G401.6 (cell line): ENCODE measurements at regions not wholly inside any gene's neighbourhood (a gene's known extent, or its start where the extent isn't known, plus 50 kb on each side); places are given as distances from the start of the nearest gene placed in this dataset.

Experiments used
- FAIRE-seq: peaks from 2 replicates; lab custom pipeline; 2012; peaks lifted over from hg19 to GRCh38; lab: Jason Lieb, UNC

DNA sequence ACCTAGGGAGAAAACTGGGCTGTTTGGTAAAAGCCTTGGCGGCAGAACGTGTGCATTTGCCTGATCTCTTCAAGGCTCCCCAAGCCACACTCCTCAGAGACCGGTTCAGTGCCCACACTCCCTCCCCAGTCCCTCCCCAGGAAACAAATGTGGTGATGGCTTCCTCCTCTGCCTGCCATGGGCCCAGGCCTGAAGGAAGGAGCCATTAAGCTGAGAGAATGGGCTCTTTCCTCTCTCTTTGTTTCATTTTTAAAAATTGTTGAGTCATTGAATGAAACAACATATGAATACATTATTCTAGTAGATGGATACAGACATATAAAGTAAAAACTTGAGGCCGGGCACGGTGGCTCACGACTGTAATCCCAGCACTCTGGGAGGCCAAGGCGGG, 50.6 kb upstream of the YWHAQ start:
- no peak for FAIRE-seq

- FAIRE-seq, result no peak
Measured at GRCh38 chr2:9685637-9686036, 54.8 kb upstream of the YWHAQ start.

DNA sequence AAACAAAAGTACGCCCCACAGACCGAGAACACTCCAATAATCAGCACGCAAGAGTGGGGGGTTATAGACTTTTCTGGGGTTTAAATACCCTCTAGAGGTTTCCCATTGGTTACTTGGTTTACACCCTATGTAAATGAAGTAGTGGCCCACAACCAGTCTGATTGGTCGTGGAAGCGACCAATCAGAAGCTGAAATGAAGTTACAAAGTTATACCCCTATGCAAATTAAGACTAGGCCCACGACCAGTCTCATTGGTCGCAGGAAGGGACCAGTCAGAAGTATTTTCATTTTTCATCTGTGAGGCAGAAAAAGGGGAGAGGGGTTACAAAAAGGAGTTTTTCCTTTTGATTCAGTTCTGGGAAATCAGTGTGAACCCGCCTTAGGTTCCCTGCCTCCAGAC, 55.3 kb upstream of the YWHAQ start:
- no peak for FAIRE-seq

DNA sequence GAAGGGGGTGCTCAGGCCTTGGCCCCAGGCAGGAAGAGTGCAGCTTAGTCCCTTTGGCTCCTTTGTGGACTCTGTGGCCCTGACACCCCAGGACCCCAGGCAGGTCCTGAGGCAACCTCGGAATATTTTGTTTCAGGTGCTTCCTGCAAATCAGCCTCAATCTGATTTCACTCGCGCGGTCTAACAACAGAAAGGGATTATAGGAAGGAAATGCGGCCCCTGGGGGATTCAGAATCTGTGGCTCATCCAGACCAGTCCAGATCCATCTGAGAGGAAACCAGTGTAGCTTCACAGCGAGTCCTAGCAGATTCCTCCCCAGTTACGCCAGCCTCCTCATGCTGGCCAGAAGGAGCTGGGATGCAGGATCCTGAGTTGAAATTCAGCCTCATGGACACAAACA, 59.5 kb upstream of the YWHAQ start:
- no peak for FAIRE-seq

- FAIRE-seq, result no peak
Measured at GRCh38 chr2:9690716-9691498, 60.1 kb upstream of the YWHAQ start.

DNA sequence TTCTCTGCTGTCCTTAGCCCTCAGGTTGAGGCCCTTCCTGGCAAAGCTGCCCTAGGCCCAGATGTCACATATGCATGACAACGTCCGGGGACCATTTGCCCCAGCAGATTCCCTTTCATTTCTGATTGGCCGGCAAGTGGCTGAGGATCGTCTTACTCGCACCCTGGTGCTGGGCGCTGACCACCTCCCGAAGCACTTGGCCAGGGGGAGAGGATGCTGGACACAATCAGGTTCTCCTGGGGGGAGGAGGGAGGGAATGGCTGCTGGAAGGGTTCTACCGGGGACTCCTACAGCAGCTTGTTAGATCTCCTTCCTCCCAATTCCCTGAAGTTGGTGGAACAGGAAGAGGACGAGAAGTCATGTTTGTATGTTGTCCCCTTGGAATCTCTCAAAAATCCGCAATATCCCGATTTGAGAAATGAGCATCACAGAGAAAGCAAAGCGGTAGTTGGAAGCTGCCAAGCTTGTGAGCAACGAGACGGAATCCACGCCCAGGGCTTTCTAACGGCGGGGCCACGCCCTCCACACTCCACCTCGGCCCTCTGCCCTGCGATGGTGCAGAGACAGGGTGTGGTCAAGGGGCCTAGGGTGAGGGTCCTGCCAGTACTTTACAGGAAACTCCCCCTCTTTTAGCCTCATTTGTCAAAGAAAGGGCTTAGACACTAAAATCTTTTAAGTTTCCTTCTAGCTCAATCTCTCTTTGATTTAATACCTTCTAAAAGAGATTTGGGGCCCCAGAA, 61.8 kb upstream of the YWHAQ start:
- no peak for FAIRE-seq

GRCh38 chr2:9693196-9693491, 62.3 kb upstream of the YWHAQ start:
- FAIRE-seq, result no peak

DNA sequence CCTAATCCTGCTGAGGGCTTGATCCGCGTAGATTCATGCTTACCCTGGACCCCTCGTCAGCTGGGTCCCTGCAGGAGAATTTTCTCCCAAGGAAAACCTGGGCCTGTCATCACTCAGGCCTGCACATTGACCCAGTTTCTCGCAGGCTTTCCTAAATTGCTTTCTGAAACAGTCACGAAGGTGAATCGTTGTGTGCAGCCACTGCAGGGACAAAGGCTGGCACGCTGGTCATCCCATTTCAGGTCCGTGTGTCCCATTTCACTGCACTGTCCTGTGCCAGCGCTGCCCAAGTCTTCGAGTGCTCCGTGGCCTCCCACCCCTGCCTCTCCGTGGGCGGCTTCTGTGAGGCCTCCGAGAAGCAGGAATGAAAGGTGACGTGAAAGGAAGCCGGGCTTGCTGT, 62.8 kb upstream of the YWHAQ start:
- FAIRE-seq, result no peak

DNA sequence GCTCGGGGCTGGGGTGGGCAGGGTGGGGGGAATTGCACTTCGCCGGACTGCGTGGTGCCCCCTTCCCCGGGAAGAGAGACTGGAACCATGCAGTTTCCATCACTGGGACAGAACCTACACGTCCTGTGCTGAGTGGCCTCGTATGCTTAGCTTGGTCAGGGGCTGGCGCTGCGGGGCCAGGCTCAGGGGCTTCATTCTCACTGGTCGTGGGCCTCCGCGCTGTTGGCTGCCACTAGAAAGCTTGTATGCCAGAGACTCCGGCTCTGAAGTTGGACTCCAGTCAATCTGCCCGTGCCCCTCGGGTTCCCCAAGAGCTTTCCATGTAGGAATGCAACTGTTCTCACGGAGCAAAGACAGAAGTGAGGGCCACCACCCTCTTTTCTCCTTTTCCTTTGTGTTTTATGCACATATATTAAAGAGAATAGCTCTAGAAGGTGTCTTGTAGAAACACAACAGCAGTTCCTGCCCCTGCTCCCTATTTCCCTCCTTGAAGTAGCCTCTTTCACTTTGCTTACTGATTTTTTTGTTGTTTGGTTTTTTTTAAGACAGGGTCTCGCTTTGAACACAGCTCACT, 64.0 kb upstream of the YWHAQ start:
- FAIRE-seq, result no peak

- FAIRE-seq, result no peak
Measured at GRCh38 chr2:9695941-9696340, 65.1 kb upstream of the YWHAQ start.

DNA sequence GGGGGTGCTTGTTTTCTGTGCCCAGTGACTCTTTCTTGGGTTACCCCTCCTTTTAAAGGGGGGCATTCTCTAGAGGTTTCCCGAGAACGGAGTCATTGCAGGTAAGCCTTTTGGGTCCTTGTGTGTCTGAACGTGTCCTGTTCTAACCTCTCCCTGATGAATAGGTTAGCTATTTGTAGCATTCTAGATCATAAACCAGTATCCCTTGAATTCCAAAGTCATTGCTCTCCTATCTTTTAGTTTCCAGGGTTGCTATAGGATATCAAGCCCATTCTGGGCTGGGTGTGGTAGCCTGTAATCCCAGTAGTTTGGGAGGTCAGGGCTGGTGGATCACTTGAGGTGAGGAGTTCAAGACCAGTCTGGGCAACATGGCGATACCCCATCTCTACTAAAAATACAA, 65.9 kb upstream of the YWHAQ start:
- FAIRE-seq, result no peak

- no peak for FAIRE-seq
Measured at GRCh38 chr2:9697909-9698308, 67.1 kb upstream of the YWHAQ start.

DNA sequence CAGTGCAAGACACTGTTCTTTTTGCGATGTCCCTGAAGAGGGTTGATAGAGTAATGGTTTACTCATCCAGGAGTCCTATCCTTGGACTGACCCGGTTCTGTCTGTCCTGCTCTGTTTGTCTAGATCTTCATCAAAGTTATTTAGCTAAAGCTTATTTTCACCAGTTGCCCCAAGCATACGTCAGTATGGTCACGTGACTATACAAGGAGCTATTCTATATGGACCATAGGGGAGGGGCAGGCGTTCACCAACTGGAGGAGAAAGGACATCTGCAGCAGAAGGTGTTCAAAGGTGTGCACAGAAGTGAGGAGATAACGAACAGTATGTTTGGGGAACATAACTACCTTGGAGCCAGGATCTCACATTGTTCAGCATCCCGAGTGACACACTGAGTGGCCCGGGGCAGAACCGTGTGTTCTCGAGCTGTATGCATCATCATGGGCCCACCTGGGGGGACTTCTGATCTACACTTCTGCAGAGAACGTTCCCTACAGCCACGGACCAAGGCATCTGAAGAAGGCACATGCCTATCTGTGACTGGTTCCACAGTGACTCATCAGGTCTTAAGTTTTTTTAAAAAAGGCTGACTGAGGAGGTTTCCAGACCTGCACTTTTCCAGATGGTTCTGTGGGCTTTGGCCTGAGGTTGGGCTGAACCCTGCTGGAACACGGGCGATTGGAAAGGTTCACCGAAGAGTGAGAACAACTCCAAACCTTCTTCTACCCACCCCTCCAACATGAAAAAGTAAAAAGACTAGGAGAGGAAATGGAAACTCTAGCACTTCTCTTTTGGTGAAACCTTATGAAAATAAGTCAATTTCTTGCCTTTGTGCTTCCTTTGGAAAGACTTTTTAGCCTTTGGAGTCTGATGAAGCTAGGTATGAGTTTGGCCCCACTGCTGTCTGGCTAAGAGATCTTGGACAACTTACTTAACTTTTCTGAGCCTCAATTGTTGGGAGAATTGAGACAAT, 68.6 kb upstream of the YWHAQ start:
- no peak for FAIRE-seq

DNA sequence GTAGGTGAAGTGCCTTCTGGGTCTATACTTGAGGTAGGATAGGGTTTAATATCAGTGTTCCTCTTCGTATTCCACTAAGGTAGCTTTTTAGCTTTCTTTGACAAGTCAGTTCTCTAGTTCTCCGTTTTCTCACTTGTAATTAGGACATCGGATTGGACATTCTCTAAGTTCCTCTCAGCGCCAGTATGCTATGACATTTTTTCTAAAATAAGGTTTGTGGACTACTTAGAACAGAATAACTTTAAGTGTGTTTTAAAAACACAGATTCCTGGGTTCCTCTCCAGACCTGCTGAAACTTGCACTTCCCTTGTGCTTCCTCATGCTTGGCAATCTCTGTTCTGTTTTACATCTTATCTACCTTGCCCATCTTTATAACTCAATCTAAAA, 69.3 kb upstream of the YWHAQ start:
- FAIRE-seq, result no peak

DNA sequence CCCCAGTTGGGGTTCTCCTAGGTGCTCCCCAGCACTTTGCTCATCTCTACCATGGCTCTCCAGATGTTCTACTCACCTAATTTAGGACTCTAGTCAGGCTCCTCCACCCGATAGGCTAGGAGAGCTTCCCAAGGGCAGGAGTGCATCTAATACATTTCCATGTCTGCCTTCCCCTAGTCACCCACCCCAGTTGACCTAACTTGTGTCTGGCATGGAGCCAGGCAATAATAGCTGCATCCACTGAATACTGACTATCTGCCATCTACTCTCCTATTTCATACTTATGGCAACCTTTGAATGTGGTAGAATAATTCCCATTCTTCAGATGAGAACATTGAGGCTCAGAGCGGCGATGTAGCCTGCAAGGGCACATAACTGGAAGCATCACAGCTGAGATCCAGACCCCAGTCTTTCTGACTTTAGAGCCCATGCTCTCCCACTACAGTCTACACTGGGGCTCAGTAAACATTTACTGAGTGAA, 71.8 kb upstream of the YWHAQ start:
- no peak for FAIRE-seq

- no peak for FAIRE-seq
Measured at GRCh38 chr2:9703085-9703678, 72.4 kb upstream of the YWHAQ start.

DNA sequence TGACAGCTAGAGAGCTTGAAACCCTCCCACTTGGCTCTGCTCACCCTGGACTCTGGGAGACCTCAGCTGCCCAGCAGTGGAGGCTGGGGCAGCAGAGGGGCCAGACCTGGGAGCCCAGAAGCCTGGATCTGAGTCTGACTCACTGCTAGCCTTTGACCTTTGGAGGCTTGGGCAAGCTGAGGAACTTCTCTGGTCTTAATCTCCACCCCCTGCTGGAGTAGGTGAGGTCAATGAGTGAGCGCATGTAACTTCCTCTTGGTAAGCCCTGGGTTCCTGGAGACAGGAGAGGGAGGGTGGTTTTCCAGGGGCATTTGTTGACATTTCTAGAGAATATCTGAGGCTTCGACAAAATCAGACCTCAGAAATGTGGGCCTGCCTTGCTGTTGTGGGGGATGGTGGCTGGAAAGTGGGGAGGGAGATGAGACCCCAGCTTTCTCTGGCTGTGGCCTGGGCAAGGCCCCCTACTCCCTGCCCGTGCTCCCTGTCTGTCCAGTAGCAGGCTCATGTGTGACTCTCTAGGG, 73.0 kb upstream of the YWHAQ start:
- FAIRE-seq, result no peak

DNA sequence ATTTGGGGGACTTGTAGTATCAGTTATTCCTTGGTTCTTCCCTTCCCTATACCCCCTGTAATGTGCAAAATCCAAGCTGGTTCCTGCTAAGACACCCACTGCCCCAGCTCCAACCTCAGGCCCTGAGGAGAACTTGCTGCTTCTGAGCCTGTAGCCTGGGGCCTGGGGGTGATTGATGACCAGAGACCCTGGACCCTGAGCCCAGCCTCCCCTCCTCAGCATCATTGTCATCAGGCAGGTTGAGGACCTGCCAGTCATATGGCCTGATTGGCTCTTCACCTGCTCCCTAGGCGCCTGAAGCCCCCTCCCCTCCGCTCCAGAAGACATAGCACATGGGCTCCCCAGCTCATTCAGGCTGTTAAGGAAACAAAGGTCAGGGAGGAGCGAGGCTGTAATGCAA, 73.8 kb upstream of the YWHAQ start:
- FAIRE-seq, result no peak

DNA sequence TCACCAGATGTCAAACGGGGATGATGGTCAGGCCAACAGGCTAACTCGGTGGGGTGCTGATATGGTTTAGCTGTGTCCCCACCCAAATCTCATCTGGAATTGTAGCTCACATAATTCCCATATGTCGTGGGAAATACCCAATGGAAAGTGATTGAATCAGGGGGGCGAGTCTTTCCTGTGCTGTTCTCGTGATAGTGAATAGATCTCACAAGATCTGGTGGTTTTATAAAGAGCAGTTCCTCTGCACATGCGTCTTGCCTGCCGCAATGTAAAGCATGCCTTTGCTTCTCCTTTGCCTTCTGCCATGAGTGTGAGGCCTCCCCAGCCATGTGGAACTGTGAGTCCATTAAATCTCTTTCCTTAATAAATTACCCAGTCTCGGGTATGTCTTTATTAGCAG, 74.4 kb upstream of the YWHAQ start:
- FAIRE-seq, result no peak

GRCh38 chr2:9707008-9707407, 76.2 kb upstream of the YWHAQ start:
- no peak for FAIRE-seq

DNA sequence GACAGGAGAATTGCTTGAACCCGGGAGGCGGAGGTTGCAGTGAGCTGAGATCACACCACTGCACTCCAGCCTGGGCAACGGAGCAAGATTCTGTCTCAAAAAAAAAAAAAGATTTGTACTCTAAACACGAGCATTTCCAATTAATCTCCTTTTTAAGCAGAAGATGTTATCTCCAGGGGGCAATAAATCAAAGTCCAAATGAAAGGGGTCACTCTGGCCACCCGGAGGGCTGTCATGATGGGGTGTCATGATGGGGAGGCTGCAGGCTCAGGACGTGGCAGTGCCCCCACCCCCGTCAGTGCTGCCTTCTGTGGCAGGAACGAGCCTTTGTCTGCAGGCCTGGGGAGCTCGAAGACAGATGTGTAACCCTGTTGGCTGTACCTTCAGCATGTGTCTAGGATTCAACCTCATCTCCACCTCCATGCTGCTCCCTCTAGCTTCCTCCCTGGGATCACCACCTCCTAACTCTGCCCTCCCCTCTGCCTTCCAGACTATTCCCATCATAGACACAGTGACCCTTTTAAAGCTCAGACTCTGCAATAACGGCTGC, 76.9 kb upstream of the YWHAQ start:
- no peak for FAIRE-seq
